ENCODE measurements at regions not wholly inside any gene's neighbourhood (a gene's known extent, or its start where the extent isn't known, plus 50 kb on each side); places are given as distances from the start of the nearest gene placed in this dataset.

GRCh38 chr1:87636198-87636892 is 307.7 kb downstream of the LMO4 start:
- no peak for DNase-seq

DNA sequence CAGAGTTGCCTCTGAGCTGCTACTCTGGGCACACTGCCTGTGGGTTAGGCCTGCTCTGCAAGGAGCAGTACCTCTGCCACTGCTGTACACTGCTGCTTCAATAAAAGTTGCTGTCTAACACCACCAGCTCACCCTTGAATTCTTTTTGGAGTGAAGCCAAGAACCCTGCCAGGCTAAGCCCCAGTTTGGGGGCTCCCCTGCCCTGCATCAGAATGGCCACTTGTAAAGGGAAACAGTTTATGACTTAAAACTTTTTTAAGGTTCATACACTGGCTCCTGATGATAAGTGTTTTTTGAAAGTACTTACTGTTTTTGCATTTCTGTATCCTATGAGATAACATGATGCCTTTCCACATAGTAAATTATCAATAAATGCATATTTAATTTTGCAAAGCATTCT is 310.0 kb downstream of the LMO4 start:
- DNase-seq: no peak

- no peak for DNase-seq
These were observed 313.3 kb downstream of the LMO4 start for GRCh38 chr1:87641996-87642395.

- DNase-seq: peak; percentile 8
These were observed 314.0 kb downstream of the LMO4 start for GRCh38 chr1:87642581-87643221.

DNA sequence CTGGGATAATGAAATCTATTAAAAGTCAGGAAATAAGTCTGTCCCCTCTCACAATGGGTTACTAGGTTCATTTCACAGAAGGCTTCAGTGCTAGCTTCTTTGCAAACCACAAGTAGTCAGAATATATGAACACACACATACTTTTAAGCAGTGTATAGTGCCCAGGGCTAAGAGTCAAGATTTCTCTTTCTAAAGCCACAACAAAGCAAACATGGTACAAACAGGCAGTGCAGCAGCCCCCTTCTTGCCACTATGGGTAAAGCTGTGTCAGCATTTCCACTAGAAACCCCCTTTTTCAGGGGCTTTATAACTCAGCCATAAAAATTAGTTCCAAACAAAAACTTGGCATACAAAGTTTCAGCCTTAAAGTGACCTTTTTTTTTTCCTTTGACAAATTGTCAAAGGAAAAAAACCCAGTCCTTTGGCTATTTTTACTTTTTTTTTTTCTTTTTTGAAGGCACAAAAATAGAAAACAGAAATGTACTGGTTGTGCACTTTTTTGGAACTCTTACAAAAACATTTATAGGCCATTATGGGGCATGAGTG is 315.4 kb downstream of the LMO4 start:
- DNase-seq: peak; percentile 46

GRCh38 chr1:87644579-87645190 is 316.0 kb downstream of the LMO4 start:
- peak; percentile 63 for DNase-seq

DNA sequence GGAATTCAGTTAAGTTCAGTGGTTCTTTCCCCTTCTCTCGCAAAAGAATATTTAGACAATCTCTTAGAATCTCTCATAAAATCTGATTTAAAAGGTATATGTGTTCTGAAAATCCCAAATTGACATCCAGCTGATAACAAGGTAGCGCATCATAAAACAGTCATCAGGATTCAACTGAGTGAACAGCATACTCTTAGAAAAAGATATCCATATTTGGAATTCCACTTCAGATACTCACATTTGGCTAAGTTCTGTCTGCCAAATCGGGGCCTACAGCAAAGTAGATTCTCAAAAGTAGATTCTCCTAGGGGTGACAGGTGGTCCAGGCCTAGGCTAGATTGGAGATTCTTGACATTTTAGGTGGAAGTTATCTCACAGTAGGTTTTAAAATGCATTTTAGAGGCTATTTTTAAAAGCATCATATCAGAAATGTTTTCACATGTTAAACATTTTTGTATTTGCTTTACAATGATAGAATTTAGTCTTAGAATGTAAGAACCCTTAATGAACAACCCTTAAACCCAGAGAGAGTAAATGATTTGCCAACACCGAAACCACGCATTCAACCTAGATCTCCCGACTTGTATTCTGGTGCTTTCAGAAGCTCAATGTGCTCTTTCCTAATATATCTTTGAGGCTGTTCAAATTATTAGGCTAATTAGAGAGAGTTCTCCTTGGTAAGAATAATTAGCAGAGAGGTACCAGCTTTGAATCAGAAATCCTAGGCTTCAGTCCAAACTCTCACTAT is 318.9 kb downstream of the LMO4 start:
- DNase-seq: no peak

DNA sequence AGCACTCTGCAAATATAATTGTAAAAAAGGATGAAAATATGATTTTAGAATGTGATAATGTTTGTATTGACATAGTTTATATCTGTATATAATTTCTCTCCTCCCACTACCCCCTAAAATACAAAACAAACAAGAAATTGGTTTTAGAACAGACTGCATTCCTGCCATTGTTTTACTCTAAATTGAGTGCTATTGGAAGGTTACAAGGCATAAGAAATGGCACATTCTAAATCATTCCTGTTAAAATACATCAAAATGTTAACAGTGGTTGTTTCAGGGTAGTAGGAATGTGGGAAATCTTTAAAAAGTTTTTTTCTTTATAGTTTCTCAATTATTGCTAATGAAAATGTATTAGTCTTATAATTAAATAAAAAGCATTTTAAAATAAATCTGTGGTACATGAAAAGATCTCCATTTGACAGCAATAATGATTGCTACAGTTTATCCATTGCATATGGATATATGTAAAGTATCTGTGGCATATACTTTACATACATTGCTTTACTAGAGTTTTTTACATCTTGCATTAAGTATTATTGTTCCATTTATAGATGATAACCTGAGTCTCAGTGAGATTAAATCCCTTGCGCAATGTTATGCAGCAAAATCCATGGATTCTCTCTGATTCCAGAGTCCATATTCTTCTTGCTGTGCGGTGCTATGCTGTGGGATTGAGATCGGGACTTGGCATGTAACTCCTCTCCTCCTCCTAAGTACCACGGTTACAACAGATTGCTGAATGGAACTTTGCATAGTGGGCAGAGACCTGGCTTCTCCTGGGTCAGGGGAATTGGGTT is 319.8 kb downstream of the LMO4 start:
- DNase-seq: no peak

DNA sequence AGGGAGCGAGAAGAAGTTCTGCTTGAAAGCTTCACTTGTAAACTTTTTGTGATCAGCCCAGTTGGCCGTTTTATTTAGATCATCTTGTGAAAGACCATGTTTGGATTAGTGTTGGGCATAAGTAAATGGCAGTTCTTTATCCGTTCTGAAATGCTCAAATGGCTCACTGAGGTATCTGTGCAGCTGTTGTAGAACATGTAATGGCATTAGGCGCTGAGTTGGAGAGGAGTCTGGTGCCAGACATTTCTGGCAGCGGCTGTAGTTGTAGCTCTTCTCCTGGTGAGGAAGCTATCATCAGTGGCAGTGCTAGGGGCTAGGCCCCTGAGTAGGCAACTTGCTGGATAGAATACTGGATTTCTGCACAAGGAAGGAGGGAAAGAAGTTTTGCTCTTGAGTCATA is 321.6 kb downstream of the LMO4 start:
- no peak for DNase-seq

DNA sequence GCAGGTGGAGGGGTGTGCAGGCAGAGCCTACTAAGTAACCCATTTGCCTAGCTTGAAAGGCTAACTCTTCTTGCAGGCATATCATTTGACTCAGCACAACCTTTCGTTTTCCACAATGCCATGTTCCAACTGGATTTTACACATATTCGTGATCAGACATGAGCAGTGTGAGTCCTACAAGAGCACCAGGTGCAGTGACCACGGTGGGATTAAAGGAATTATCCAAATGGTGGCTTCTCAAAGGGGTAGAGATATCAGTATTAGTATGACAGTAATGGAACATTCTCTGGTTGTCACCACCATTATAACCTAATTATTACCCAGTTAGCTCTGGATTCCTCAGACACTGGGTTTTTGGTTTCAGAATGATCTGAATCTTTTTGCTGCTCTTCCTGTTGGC is 323.5 kb downstream of the LMO4 start:
- no peak for DNase-seq

DNA sequence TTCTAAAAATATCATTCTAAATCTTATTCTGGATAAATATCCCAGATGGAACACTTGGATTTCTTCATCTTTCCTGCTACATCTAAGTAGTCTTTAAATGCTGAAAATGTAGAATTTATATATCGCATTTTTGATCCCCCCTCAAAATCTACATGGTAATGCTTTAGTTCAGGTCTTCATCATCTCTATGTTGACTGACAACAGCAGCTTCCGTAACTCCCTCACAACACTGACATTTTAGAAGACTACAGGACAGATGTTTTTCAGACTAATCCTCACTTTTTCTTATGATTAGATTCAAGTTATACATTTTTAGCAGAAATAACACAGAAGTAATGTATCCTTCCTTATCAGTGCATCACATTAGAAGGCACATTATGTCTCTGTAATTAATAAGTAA is 336.5 kb downstream of the LMO4 start:
- no peak for DNase-seq

- no peak for DNase-seq
These were observed 338.0 kb downstream of the LMO4 start for GRCh38 chr1:87666681-87667080.

DNA sequence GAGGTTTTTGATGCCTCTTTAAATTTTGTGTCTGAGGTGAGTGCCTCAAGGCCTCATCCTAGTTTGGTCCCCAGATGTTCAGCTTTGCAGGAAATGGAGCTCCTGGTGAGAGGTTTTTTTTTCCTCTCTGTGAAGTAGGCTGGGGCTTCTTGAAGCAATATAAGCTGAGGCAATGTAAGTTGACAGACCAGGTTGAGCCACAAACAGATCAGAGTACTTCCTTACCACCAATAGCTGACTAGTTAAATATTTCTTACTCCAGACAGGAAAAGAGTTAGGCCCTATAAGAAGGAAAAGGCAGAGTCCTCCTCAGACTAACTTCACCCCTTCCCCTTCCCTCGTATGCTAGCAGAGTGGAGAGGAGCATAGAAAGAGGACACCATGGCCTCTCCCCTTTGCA is 341.0 kb downstream of the LMO4 start:
- DNase-seq: no peak

DNA sequence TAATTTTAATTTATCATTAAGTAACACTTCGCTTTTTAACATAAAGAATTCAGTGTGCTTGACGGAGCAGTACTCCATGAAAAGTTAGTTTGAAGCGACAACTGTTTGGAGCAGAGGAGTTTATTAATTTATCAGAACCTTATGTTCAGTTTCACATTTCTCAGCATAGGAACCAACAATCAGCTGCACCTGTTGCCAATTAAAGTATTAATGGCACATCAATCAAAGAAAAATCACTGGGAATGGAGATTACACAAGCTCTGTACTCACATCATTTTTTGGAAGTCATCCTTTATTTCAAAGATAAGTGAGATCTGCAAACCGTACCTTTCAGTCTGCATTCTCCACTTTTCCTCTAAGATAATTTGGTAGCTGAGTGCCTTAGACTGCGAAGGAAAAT is 344.6 kb downstream of the LMO4 start:
- DNase-seq: no peak

GRCh38 chr1:87673748-87674147 is 345.1 kb downstream of the LMO4 start:
- no peak for DNase-seq

DNA sequence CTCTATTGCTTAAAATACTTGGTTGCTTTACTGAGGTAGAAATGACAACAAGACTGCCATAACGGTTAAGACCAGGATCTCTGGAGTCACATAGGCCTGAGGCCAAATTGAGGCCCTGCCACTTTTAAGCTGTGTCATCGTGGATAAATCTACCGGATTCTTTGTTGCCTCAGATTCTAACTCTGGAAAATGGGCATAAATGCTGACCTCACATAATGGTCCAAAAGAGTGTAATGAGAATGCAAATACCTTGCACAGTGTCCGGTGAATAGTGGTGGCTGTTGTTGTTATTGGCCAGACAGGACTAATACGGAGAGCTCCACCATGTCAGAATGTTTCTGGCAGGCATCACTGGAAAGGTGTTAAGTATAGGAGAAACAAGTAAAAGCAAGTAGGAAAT is 346.1 kb downstream of the LMO4 start:
- DNase-seq: no peak

DNA sequence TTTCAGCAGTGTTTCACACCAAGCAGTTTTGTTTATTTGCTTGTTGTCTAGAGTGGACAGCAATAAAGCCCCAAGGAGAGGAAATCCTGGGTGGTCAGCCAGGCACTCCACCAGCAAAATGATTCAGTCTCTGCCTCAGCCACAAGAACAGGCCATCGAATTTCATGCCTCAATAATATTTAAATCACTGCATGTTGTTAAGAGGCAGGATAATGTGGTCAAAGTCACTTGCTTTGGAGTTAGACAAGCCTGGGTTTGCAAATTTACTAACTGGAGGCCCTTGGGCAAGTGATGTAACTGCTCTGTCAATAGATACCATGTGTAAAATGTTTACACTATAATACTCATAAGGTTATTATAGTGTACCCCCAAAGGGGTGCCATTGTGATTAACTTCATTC is 349.6 kb downstream of the LMO4 start:
- no peak for DNase-seq

DNA sequence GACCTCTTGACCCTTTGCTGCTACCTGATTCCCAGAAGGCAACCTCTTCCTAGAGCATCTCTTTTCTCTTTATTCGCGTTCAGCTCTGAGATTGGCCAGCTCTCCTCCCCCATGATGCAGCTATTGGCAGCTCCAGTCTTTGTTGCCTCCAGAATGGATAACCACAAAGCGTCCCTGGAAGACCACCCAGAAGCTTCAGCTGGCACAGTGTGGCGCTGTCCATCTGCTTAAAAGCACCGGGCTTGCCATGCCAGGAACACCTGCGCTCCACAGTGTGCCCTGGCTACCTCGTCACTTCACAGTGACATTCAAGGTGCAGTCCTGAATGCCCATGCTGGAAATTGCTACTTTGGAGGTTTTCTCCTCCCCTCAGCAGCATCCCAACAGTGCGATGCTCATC is 353.9 kb downstream of the LMO4 start:
- no peak for DNase-seq

DNA sequence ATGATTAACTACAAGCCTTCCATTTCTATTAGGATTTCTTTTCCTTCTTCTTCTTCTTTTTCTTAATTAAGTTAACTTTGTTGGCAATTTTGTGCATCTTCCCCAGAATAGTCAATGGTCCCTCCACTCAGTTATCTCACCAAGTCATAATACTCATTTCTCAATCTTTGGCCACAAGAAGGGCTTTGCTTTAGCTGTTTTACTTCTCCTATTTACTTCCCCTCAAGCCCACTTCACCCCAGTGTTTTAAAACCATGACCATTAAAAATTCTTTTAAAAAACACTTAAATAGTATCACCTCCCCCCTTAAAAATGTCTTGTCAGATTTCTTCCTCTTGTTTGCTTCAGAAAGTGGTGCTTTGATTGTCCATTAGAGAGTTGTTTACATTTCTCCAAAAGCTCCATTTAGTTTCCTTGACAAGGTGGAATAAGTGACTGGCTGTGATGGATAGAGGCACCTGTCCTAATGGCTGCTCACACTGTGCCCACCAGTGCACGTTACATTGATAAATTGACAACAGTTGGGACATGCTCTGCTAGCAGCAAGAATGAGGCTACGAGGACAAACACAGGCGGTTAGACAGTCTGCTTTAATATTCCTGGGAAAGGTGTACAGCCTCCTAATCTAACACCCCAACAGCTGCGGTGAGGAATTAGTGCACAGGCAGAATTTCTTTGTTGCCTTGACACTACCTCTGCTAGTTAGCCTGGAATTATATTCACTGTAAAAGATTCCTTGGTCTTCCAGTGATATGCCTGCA is 354.7 kb downstream of the LMO4 start:
- no peak for DNase-seq

GRCh38 chr1:87684194-87684593 is 355.5 kb downstream of the LMO4 start:
- DNase-seq: no peak

DNA sequence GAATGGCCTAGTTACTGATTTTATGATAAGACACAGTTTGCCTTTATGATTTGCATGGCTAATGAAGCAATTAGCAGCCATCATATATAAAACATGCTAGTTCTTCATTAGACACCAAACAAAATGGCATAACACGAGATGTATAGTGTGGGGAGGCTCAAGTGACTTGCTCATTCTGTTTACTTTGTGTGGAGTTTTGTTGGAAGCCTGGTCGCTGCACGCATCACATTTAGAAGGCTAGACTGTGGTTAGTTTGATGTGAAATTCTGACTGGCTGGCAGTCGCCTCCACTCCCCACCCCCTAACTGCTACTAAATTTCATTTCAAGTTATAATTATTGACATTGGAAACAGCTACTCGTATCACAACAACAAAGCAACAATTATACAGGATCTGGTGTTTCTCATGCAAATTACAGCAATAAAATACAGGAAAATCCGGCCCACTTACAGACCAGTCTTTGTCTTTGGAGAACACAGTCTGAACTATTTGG is 356.1 kb downstream of the LMO4 start:
- peak; percentile 49 for DNase-seq

Data from fibroblast of skin of scalp (primary cell).